ENCODE measurements at regions not wholly inside any gene's neighbourhood (a gene's known extent, or its start where the extent isn't known, plus 50 kb on each side); places are given as distances from the start of the nearest gene placed in this dataset.

DNA sequence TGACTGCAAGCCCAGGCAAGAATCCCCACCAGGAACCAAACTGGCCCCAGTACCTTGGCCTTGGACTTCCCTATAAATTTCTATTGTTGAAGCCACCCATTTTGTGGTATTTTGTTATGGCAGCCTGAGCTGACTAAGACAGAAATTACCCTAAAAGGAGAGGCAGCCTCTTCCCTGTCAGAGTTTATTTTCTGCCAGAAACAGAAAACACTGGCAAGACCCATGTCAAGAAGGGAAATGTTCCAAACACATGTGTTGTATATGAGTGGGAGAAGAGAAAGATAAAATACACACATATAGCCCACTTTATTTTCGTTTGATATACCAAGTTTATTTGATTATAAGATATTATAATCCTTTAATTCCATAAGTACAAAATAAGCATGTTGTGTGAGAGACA, 225.1 kb upstream of the FSHR start:
- TF ChIP-seq, protein P1, sequence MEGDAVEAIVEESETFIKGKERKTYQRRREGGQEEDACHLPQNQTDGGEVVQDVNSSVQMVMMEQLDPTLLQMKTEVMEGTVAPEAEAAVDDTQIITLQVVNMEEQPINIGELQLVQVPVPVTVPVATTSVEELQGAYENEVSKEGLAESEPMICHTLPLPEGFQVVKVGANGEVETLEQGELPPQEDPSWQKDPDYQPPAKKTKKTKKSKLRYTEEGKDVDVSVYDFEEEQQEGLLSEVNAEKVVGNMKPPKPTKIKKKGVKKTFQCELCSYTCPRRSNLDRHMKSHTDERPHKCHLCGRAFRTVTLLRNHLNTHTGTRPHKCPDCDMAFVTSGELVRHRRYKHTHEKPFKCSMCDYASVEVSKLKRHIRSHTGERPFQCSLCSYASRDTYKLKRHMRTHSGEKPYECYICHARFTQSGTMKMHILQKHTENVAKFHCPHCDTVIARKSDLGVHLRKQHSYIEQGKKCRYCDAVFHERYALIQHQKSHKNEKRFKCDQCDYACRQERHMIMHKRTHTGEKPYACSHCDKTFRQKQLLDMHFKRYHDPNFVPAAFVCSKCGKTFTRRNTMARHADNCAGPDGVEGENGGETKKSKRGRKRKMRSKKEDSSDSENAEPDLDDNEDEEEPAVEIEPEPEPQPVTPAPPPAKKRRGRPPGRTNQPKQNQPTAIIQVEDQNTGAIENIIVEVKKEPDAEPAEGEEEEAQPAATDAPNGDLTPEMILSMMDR (IDR thresholded peaks at IDR 0.05; ENCODE audit: insufficient read depth, low read length): no peak
- TF ChIP-seq SPI1 (IDR thresholded peaks at IDR 0.05; ENCODE audit: borderline replicate concordance, low read depth) (no peak), POLR2AphosphoS5 (IDR thresholded peaks at IDR 0.05; ENCODE audit: low read depth) (no peak), GABPA (IDR thresholded peaks at IDR 0.05; ENCODE audit: low read depth) (no peak), REST (IDR thresholded peaks at IDR 0.05; ENCODE audit: insufficient replicate concordance, low read depth) (no peak)

GRCh38 chr2:49371128-49371701, 216.9 kb upstream of the FSHR start:
- DNase-seq (ENCODE audit: low read depth in 1 of 2, low spot score in 1 of 2): no peak
- no peak overlapping the region for H3K4me3 ChIP-seq (replicated peaks; ENCODE audit: insufficient read depth, low read length)
- TF ChIP-seq GABPA (IDR thresholded peaks at IDR 0.05; ENCODE audit: low read depth) (no peak), REST (IDR thresholded peaks at IDR 0.05; ENCODE audit: insufficient replicate concordance, low read depth) (no peak), POLR2AphosphoS5 (IDR thresholded peaks at IDR 0.05; ENCODE audit: low read depth) (no peak), SPI1 (IDR thresholded peaks at IDR 0.05; ENCODE audit: borderline replicate concordance, low read depth) (no peak)
- TF ChIP-seq, protein P1 (IDR thresholded peaks at IDR 0.05; ENCODE audit: insufficient read depth, low read length): no peak
- H3K27ac ChIP-seq (replicated peaks): no peak overlapping the region
- H3K27me3 ChIP-seq (ENCODE audit: insufficient read depth, poor library complexity, severe bottlenecking): no peaks in the 10 kb centered on the region

More for the DNA sequence above, 225.1 kb upstream of the FSHR start:
- H3K4me3 ChIP-seq (replicated peaks; ENCODE audit: insufficient read depth, low read length): no peak overlapping the region
- DNase-seq (ENCODE audit: low read depth in 1 of 2, low spot score in 1 of 2): no peak
- no peaks in the 10 kb centered on the region for H3K27me3 ChIP-seq (ENCODE audit: insufficient read depth, poor library complexity, severe bottlenecking)
- H3K27ac ChIP-seq (replicated peaks): no peak overlapping the region

- DNase-seq (ENCODE audit: low read depth in 1 of 2, low spot score in 1 of 2): no peak
- TF ChIP-seq SPI1 (IDR thresholded peaks at IDR 0.05; ENCODE audit: borderline replicate concordance, low read depth) (no peak), POLR2AphosphoS5 (IDR thresholded peaks at IDR 0.05; ENCODE audit: low read depth) (no peak), GABPA (IDR thresholded peaks at IDR 0.05; ENCODE audit: low read depth) (no peak)
- Histone ChIP-seq H3K27ac (replicated peaks) (no peak overlapping the region), H3K4me3 (replicated peaks; ENCODE audit: insufficient read depth, low read length) (no peak overlapping the region), H3K27me3 (ENCODE audit: insufficient read depth, poor library complexity, severe bottlenecking) (no peaks in the 10 kb centered on the region)
Measured at GRCh38 chr2:49369650-49370049, 215.3 kb upstream of the FSHR start.

DNA sequence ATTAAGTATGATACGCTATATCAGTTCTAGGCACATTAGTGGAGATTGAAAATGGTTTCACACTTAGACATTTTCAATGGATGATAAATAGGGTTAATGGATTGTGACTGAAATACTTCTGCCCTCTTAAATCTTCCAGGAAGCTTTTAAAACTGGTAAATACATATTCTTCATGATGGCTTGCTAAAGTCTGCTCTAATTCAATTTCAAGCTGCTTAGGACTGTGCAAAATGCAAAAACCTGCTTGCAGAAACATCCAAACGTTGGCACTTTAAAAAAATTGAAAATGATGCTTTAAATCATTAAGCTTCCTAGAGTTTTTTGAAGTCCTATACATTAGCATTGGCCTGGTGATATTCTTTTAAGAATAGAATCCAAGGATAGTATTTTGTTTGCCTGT, 214.8 kb upstream of the FSHR start:
- TF ChIP-seq REST (IDR thresholded peaks at IDR 0.05; ENCODE audit: insufficient replicate concordance, low read depth): no peak
- no peak for TF ChIP-seq POLR2AphosphoS5 (IDR thresholded peaks at IDR 0.05; ENCODE audit: low read depth)
- no peak for TF ChIP-seq GABPA (IDR thresholded peaks at IDR 0.05; ENCODE audit: low read depth)
- no peak for TF ChIP-seq SPI1 (IDR thresholded peaks at IDR 0.05; ENCODE audit: borderline replicate concordance, low read depth)
- TF ChIP-seq, protein P1 (IDR thresholded peaks at IDR 0.05; ENCODE audit: insufficient read depth, low read length): no peak
- Histone ChIP-seq H3K27ac (replicated peaks) (no peak overlapping the region), H3K27me3 (ENCODE audit: insufficient read depth, poor library complexity, severe bottlenecking) (no peaks in the 10 kb centered on the region), H3K4me3 (replicated peaks; ENCODE audit: insufficient read depth, low read length) (no peak overlapping the region)
- DNase-seq (ENCODE audit: low read depth in 1 of 2, low spot score in 1 of 2): no peak
